PC-9 (cell line): ENCODE measurements at regions not wholly inside any gene's neighbourhood (a gene's known extent, or its start where the extent isn't known, plus 50 kb on each side); places are given as distances from the start of the nearest gene placed in this dataset.

Source experiments
- BruUV-seq: library from RNA; stranded (reverse); fragments of 400-500 nt; replicated peaks from 2 replicates; lab custom pipeline; 2021; lab: Mats Ljungman, UMichigan
- CTCF ChIA-PET: fragments of 300-600 bp; sonication (Branson Sonifier 250); formaldehyde crosslinking; loops from one replicate; lab custom pipeline; 2022; ENCODE audit warnings: antibody characterized with exemption; lab: Charles Lee
- POLR2A ChIA-PET: fragments of 300-600 bp; sonication (Branson Sonifier 250); formaldehyde crosslinking; loops from one replicate; lab custom pipeline; 2022; ENCODE audit warnings: antibody characterized with exemption; ENCODE audit not compliant: unreplicated experiment; lab: Charles Lee
- DNase-seq, 2 experiments: peaks; one replicate each; pipeline versions ENCODE4 v3.0.0 to v3.0.0-alpha.2; 2015 to 2022; ENCODE audit warnings: mixed read lengths in 1 of 2
- H2AFZ ChIP-seq: fragments of 200-600 bp; sonication (generic); 2 replicates; pipeline ENCODE4 v1.8.1; 2017; ENCODE audit warnings: antibody characterized with exemption
- H3F3A ChIP-seq: fragments of 200-600 bp; sonication (generic); 2 replicates; pipeline ENCODE4 v1.8.1; 2017; ENCODE audit warnings: antibody characterized with exemption, mild to moderate bottlenecking, low read depth; ENCODE audit not compliant: insufficient read depth
- H3K27ac ChIP-seq: fragments of 200-600 bp; sonication (generic); 2 replicates; pipeline ENCODE4 v1.6.1; 2016; ENCODE audit warnings: mixed run types
- H3K27me3 ChIP-seq: fragments of 200-600 bp; sonication (generic); 2 replicates; pipeline ENCODE4 v1.6.1; 2016; ENCODE audit warnings: low read depth, mixed run types; ENCODE audit not compliant: insufficient read depth
- H3K36me3 ChIP-seq: fragments of 200-600 bp; sonication (generic); 2 replicates; pipeline ENCODE4 v1.6.1; 2016; ENCODE audit warnings: low read depth, mixed run types
- H3K4me1 ChIP-seq: fragments of 200-600 bp; sonication (generic); replicated peaks from 2 replicates; pipeline ENCODE4 v1.6.1; 2016; ENCODE audit warnings: mixed run types; ENCODE audit not compliant: insufficient read depth
- H3K4me2 ChIP-seq: fragments of 200-600 bp; sonication (generic); 2 replicates; pipeline ENCODE4 v1.6.1; 2017; ENCODE audit warnings: mixed run types
- H3K4me3 ChIP-seq: fragments of 200-600 bp; sonication (generic); 2 replicates; pipeline ENCODE4 v1.6.1; 2016; ENCODE audit warnings: mixed run types
- H3K79me2 ChIP-seq: fragments of 200-600 bp; sonication (generic); 2 replicates; pipeline ENCODE4 v1.6.1; 2017; ENCODE audit warnings: low read depth, mixed run types
- H3K9me2 ChIP-seq: fragments of 200-600 bp; sonication (generic); 2 replicates; pipeline ENCODE4 v1.8.1; 2017; ENCODE audit warnings: mild to moderate bottlenecking; ENCODE audit not compliant: insufficient read depth
- H3K9me3 ChIP-seq: fragments of 200-600 bp; sonication (generic); 2 replicates; pipeline ENCODE4 v1.8.1; 2016; ENCODE audit warnings: low read depth; ENCODE audit not compliant: insufficient read depth
- H4K20me1 ChIP-seq: fragments of 200-600 bp; sonication (generic); 2 replicates; pipeline ENCODE4 v1.8.1; 2017; ENCODE audit not compliant: insufficient read depth
- EZH2 ChIP-seq: fragments of 200-600 bp; sonication (generic); IDR thresholded peaks from 2 replicates; pipeline ENCODE4 v1.8.0; 2017; ENCODE audit warnings: antibody characterized with exemption, low read depth
- intact Hi-C: fragments of 100-400 bp; cut with micrococcal nuclease; formaldehyde crosslinking; loops from one replicate; pipeline ENCODE4 v1.10.0; 2022; ENCODE audit not compliant: unreplicated experiment
- TF ChIP-seq, protein P1 (sequence below): fragments of 200-600 bp; sonication (generic); conservative IDR thresholded peaks from 2 replicates; pipeline ENCODE4 v1.6.1; 2017; ENCODE audit warnings: mixed run types, antibody characterized with exemption, mild to moderate bottlenecking, moderate library complexity

DNA sequence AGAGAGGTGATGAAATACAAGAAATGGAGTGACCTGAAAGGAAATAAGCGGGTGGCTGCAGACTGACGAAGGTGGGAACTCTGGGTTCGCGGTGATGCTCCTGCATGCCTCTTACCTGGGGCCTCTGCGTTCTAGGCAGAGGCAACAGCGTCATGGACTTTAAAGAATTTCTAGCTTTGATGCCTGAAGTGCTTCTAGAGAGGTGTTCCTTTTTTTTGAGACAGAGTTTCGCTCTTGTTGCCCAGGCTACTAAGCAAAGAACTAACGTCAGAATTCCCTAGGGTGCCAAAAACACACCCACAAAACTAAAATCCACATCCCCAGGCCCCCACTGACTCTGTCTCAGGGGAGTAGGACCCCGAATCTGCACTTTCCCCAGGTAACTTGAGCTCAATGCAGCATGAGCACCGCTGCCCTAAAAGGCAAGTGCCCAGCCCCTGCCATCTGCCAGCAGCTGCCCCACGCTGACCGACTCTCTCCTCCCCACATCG is 110.5 kb upstream of the ID2 start:
- POLR2A ChIA-PET: no interaction called here
- no peak overlapping the region for H3K27ac ChIP-seq
- no peaks in the 10 kb centered on the region for H3K9me3 ChIP-seq
- no peaks in the 10 kb centered on the region for H3K36me3 ChIP-seq
- H2AFZ ChIP-seq: no peak overlapping the region
- H3K9me2 ChIP-seq: no peaks in the 10 kb centered on the region
- TF ChIP-seq EZH2: no peak
- TF ChIP-seq, protein P1, sequence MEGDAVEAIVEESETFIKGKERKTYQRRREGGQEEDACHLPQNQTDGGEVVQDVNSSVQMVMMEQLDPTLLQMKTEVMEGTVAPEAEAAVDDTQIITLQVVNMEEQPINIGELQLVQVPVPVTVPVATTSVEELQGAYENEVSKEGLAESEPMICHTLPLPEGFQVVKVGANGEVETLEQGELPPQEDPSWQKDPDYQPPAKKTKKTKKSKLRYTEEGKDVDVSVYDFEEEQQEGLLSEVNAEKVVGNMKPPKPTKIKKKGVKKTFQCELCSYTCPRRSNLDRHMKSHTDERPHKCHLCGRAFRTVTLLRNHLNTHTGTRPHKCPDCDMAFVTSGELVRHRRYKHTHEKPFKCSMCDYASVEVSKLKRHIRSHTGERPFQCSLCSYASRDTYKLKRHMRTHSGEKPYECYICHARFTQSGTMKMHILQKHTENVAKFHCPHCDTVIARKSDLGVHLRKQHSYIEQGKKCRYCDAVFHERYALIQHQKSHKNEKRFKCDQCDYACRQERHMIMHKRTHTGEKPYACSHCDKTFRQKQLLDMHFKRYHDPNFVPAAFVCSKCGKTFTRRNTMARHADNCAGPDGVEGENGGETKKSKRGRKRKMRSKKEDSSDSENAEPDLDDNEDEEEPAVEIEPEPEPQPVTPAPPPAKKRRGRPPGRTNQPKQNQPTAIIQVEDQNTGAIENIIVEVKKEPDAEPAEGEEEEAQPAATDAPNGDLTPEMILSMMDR: no peak
- no peaks in the 10 kb centered on the region for H3K79me2 ChIP-seq
- peaks cover 99% of the 10 kb centered on the region for H3K27me3 ChIP-seq
- intact Hi-C loops: no loop called here
- H3K4me1 ChIP-seq: no peaks in the 10 kb centered on the region
- H4K20me1 ChIP-seq: no peaks in the 10 kb centered on the region; the same call in 1 of the 2 replicates
- DNase-seq: no peak
- no TSS peak for BruUV-seq
- CTCF ChIA-PET: no interaction called here
- H3K4me2 ChIP-seq: no peak overlapping the region
- H3F3A ChIP-seq: no peaks in the 10 kb centered on the region
- no peak overlapping the region for H3K4me3 ChIP-seq

DNA sequence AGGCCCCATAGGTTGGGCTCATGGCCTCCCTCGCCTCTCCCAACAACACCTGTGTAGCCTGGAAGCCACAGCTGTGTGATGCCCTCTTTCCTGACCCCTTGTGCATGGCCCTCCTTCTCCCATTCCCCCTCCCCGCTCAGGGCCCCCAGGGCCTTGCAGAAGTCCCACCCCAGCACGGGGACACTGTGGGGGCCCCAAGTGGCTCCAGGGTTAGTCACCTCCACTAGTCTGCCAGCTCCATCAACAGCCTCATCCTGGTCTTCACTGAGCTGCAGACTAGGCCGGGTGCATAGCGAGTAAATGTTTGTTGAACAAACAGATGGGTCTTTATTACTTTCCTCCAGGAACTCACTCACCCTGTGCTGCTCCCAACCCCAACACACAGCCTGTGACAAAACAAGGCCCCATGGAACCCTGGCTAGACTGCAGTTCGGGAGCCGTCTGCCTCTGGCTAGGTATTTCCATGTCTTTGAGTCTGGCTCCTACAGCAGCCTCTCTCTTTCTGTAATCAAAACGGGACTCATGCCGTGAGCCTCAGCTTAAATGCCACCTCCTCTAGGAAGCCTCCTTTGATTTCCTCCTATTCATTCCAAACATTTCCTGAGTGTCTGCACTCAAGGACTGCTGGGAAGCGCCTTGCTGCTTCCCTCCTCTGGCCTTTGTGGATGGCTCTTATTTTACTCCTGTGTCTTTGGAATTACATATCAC is 109.9 kb upstream of the ID2 start:
- no peaks in the 10 kb centered on the region for H3K4me1 ChIP-seq
- no peaks in the 10 kb centered on the region for H3F3A ChIP-seq
- no peaks in the 10 kb centered on the region for H3K36me3 ChIP-seq
- H4K20me1 ChIP-seq: no peaks in the 10 kb centered on the region; the same call in 1 of the 2 replicates
- ChIA-PET CTCF (no interaction called here), POLR2A (no interaction called here)
- no peak for TF ChIP-seq EZH2
- TF ChIP-seq, protein P1: no peak
- no peaks in the 10 kb centered on the region for H3K9me2 ChIP-seq
- no TSS peak for BruUV-seq
- H3K27ac ChIP-seq: no peak overlapping the region
- no peak overlapping the region for H3K4me3 ChIP-seq
- H3K27me3 ChIP-seq: peaks cover 99% of the 10 kb centered on the region
- no peak overlapping the region for H3K4me2 ChIP-seq
- no peaks in the 10 kb centered on the region for H3K9me3 ChIP-seq
- no peaks in the 10 kb centered on the region for H3K79me2 ChIP-seq
- no peak for DNase-seq
- no peak overlapping the region for H2AFZ ChIP-seq
- intact Hi-C loops: no loop called here

DNA sequence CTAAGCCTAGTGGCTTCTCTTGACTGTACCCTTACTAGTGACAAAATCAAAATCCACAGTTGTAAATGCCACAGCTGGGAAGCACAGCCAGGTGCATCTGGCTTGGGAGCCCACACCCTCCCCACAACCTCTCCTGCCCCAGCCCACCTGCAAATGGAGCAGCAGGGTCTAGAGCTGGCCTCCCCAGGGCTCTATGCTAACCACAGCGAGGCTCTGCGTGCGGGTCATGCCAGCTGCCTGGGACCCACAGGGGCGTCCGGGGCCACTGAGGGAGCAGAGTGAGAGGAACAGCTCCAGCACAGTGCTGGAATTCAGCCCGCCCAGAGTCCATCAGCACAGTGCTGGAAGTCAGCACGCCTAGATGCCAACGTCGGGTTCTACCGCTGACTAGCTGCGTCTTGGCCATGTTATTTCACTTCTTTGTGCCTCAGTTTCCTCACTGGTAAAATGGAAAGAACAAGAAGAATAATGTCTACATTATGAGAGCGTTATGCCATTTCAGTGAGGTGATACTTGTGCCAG is 109.1 kb upstream of the ID2 start:
- Histone ChIP-seq H3K27me3 (peaks cover 99% of the 10 kb centered on the region), H3K27ac (no peak overlapping the region), H3K4me2 (no peak overlapping the region), H2AFZ (no peak overlapping the region), H3K79me2 (no peaks in the 10 kb centered on the region), H3K36me3 (no peaks in the 10 kb centered on the region), H3K9me2 (no peaks in the 10 kb centered on the region), H3K9me3 (no peaks in the 10 kb centered on the region), H4K20me1 (no peaks in the 10 kb centered on the region; the same call in 1 of the 2 replicates), H3K4me1 (no peaks in the 10 kb centered on the region), H3F3A (no peaks in the 10 kb centered on the region), H3K4me3 (no peak overlapping the region)
- intact Hi-C loops: no loop called here
- no TSS peak for BruUV-seq
- CTCF ChIA-PET: no interaction called here
- TF ChIP-seq, protein P1: no peak
- TF ChIP-seq EZH2: no peak
- POLR2A ChIA-PET: no interaction called here
- DNase-seq: no peak
